ENCODE measurements at regions not wholly inside any gene's neighbourhood (a gene's known extent, or its start where the extent isn't known, plus 50 kb on each side); places are given as distances from the start of the nearest gene placed in this dataset.

GRCh38 chr2:85958731-85959130 lies 69.9 kb upstream of the ST3GAL5 start:
- no peak for TF ChIP-seq CTCF (IDR thresholded peaks at IDR 0.05; ENCODE audit: low read length, missing control alignments)
- DNase-seq (ENCODE audit: low read depth): no peak
- H3K4me3 ChIP-seq (replicated peaks; ENCODE audit: low read depth, low read length): no peak overlapping the region

GRCh38 chr2:85957256-85957655 lies 68.5 kb upstream of the ST3GAL5 start:
- DNase-seq (ENCODE audit: low read depth): no peak
- no peak overlapping the region for H3K4me3 ChIP-seq (replicated peaks; ENCODE audit: low read depth, low read length)
- no peak for TF ChIP-seq CTCF (IDR thresholded peaks at IDR 0.05; ENCODE audit: low read length, missing control alignments)

- DNase-seq (ENCODE audit: low read depth): no peak
- no peak overlapping the region for H3K4me3 ChIP-seq (replicated peaks; ENCODE audit: low read depth, low read length)
- no peak for TF ChIP-seq CTCF (IDR thresholded peaks at IDR 0.05; ENCODE audit: low read length, missing control alignments)
These were observed 67.9 kb upstream of the ST3GAL5 start for GRCh38 chr2:85956646-85957039.

DNA sequence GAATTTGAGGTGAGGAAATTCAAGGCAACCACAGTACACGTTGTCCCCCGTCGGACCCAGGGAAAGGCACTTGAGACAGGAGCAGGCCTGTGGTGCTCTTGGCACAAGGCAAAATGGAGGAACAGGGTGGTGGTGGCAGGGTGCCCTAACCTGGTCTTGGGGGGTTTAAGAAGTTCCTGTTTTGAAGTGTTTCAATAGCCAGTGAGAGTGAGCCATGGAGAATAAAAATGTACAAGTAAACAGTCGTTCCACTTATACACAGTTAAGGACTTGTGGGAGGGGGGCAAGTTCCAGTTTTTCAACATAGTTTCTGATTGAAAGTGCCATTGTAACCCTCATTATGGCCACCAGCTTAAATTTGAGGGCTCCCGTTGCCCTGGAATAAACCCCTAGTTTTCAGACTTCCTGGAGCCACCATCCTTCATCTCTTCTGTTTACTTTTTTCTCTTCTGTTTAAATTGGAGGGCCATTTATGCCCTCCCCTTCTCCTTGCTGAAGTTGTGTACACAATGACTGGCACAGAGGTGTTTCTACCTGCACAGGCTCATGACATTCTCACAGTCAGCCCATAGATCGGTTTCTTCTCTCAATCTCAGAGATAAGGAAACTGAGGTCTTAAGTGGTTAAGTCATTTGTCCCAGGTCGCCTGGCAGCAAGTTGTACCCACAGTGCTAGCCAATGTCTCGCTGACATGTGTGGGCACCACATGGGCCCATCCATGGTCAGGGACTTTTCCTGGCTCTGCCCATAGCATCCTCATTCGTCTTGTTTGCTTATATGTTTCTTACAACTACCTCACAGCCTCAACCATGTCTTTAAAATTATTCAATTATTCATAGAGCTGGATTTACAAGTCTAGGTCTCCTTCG lies 66.0 kb upstream of the ST3GAL5 start:
- no peak for TF ChIP-seq CTCF (IDR thresholded peaks at IDR 0.05; ENCODE audit: low read length, missing control alignments)

GRCh38 chr2:85954192-85954589 lies 65.4 kb upstream of the ST3GAL5 start:
- DNase-seq (ENCODE audit: low read depth): no peak

More for the DNA sequence above, 66.0 kb upstream of the ST3GAL5 start:
- no peak overlapping the region for H3K4me3 ChIP-seq (replicated peaks; ENCODE audit: low read depth, low read length)
- DNase-seq (ENCODE audit: low read depth): no peak

GRCh38 chr2:85953476-85953875 lies 64.7 kb upstream of the ST3GAL5 start:
- no peak for DNase-seq (ENCODE audit: low read depth)
- no peak overlapping the region for H3K4me3 ChIP-seq (replicated peaks; ENCODE audit: low read depth, low read length)
- TF ChIP-seq CTCF (IDR thresholded peaks at IDR 0.05; ENCODE audit: low read length, missing control alignments): no peak

More at GRCh38 chr2:85954192-85954589, 65.4 kb upstream of the ST3GAL5 start:
- TF ChIP-seq CTCF (IDR thresholded peaks at IDR 0.05; ENCODE audit: low read length, missing control alignments): no peak
- no peak overlapping the region for H3K4me3 ChIP-seq (replicated peaks; ENCODE audit: low read depth, low read length)
